Chondrocyte (in vitro differentiated cells): ENCODE measurements at regions not wholly inside any gene's neighbourhood (a gene's known extent, or its start where the extent isn't known, plus 50 kb on each side); places are given as distances from the start of the nearest gene placed in this dataset.
"Not testable (repeated sequence)": the region's sequence is repeated elsewhere in the genome, so short reads cannot be mapped to it uniquely, and the experiment has no call there.

Source experiments
- DNase-seq: peaks from one replicate; pipeline ENCODE4 v3.0.0; 2021; ENCODE audit warnings: mixed read lengths, low spot score
- H3K27ac Mint-ChIP-seq: one replicate; pipeline ENCODE4 v1.8.0; 2021; ENCODE audit warnings: mild to moderate bottlenecking, moderate library complexity, mixed read lengths; ENCODE audit not compliant: unreplicated experiment
- H3K27me3 Mint-ChIP-seq: 2 replicates; pipeline ENCODE4 v1.8.0; 2021; ENCODE audit warnings: low read depth, mixed read lengths
- H3K36me3 Mint-ChIP-seq: 2 replicates; pipeline ENCODE4 v1.8.0; 2021; ENCODE audit warnings: low read depth, mixed read lengths
- H3K4me1 Mint-ChIP-seq: 2 replicates; pipeline ENCODE4 v1.8.0; 2021; ENCODE audit warnings: low read depth, mild to moderate bottlenecking, mixed read lengths
- H3K4me3 Mint-ChIP-seq: one replicate; pipeline ENCODE4 v1.8.0; 2021; ENCODE audit warnings: mild to moderate bottlenecking, moderate library complexity, mixed read lengths; ENCODE audit not compliant: unreplicated experiment
- H3K9me3 Mint-ChIP-seq: 2 replicates; pipeline ENCODE4 v1.8.0; 2021; ENCODE audit warnings: low read depth, mixed read lengths
- TF ChIP-seq, protein P1 (sequence below): fragments of 200-600 bp; sonication (generic); IDR thresholded peaks from 2 replicates; pipeline ENCODE4 v1.5.0; 2021; ENCODE audit warnings: antibody characterized with exemption, mild to moderate bottlenecking, moderate library complexity

DNA sequence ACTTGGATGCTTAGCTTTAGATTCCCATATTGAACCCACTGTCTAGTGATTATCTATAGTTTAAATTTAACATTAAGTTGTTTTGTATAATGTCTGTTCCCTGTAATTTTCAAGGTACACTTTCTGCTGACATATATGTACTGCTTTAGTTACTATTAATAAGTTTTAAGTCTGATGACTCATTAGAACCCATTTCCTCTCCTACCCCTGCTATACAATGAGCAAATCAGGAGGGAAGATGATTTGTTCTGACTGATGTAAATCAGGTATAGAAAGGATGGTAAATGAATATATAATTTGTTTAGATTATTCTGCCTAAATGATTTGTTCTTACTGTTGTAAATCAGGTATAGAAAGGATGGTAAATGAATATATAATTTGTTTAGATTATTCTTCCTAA is 691.8 kb downstream of the NXPH1 start:
- Mint-ChIP-seq H3K27ac (no peak overlapping the region), H3K4me3 (no peak overlapping the region), H3K4me1 (no peaks in the 10 kb centered on the region), H3K27me3 (no peaks in the 10 kb centered on the region), H3K36me3 (no peaks in the 10 kb centered on the region), H3K9me3 (peaks cover under 1% of the 10 kb centered on the region)
- TF ChIP-seq, protein P1, sequence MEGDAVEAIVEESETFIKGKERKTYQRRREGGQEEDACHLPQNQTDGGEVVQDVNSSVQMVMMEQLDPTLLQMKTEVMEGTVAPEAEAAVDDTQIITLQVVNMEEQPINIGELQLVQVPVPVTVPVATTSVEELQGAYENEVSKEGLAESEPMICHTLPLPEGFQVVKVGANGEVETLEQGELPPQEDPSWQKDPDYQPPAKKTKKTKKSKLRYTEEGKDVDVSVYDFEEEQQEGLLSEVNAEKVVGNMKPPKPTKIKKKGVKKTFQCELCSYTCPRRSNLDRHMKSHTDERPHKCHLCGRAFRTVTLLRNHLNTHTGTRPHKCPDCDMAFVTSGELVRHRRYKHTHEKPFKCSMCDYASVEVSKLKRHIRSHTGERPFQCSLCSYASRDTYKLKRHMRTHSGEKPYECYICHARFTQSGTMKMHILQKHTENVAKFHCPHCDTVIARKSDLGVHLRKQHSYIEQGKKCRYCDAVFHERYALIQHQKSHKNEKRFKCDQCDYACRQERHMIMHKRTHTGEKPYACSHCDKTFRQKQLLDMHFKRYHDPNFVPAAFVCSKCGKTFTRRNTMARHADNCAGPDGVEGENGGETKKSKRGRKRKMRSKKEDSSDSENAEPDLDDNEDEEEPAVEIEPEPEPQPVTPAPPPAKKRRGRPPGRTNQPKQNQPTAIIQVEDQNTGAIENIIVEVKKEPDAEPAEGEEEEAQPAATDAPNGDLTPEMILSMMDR: no peak
- DNase-seq: no peak

DNA sequence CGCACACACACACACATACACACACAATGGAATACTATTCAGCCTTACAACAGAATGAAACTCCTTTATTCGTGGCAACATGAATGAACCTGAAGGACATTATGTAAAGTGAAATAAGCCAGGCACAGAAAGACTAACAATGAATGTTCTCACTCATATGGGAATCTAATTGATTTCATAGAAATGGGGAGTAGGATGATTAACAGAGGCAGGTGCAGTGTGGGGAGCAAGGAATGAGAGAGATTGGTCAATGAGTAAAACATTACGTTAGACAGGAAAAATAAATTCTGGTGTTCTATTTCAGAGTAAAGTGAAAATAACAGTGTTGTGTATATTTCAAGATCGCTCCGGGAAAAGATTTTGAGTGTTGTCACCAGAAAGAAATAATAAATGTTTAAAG is 694.5 kb downstream of the NXPH1 start:
- no peaks in the 10 kb centered on the region for H3K27me3 Mint-ChIP-seq
- H3K9me3 Mint-ChIP-seq: peaks cover 6% of the 10 kb centered on the region
- H3K4me3 Mint-ChIP-seq: no peak overlapping the region
- H3K4me1 Mint-ChIP-seq: no peaks in the 10 kb centered on the region
- TF ChIP-seq, protein P1: no peak
- H3K36me3 Mint-ChIP-seq: no peaks in the 10 kb centered on the region
- H3K27ac Mint-ChIP-seq: no peak overlapping the region
- no peak for DNase-seq

DNA sequence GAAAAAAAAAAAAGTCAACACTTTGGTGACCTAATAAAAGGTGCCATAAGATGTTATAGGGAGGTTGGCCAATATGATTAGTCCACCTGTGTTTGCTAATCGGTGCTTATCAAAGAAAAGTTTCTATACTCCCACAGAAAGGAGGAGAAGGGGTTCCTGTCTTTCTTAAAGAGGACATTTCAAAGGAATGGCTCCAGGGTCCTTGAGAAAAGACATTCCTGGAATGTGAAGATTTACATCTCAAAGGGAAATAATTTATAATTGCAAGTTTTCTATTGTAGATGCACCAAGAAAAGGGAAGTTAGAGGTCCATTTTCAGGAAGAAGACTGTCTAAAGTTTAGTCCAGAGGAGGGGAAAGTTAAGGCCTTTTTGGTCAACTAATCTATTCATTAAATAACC is 715.3 kb downstream of the NXPH1 start:
- Mint-ChIP-seq H3K4me3 (no peak overlapping the region), H3K27me3 (peaks cover 3% of the 10 kb centered on the region), H3K27ac (no peak overlapping the region), H3K9me3 (peaks cover 8% of the 10 kb centered on the region), H3K36me3 (no peaks in the 10 kb centered on the region), H3K4me1 (no peaks in the 10 kb centered on the region)
- TF ChIP-seq, protein P1: no peak
- no peak for DNase-seq

DNA sequence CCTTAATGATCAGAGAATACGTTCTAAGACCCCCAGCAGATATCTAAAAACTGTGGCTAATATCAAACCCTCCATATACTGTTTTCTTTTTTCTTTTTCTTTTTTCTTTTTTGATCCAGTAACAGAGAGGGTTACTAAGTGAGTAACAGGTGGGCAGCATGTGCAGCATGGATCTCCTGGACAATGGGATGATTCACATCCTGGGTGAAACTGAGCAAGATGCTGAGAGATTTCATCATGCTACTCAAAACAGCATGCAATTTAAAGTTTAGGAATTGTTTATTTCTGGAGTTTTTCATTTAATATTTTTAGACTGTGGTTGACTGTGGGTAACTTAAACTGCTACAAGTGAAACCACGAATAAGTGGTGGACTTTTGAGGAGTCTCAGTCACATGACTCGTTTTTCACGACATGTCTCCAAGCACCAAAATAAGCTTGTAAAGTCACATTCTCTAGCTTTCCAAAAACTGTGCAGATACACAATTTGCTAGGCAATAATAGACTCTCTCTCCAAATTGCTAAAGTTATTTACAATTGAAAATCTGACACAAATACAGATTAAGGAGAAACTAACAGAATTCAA is 716.2 kb downstream of the NXPH1 start:
- H3K27ac Mint-ChIP-seq: no peak overlapping the region
- no peak for DNase-seq
- H3K27me3 Mint-ChIP-seq: peaks cover 3% of the 10 kb centered on the region

DNA sequence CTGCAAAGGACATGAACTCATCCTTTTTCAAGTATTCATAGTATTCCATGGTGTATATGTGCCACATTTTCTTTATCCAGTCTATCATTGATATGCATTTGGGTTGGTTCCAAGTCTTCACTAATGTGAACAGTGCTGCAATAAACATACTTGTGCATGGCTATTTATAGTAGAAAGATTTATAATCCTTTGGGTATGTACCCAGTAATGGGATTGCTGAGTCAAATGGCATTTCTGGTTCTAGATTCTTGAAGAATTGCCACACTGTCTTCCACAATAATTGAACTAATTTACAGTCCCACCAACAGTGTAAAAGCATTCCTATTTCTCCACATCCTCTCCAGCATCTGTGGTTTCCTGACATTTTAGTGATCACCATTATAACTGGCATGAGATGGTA is 730.3 kb downstream of the NXPH1 start:
- not testable (repeated sequence) for DNase-seq, H3K27ac Mint-ChIP-seq, H3K36me3 Mint-ChIP-seq, H3K4me3 Mint-ChIP-seq, H3K27me3 Mint-ChIP-seq, H3K4me1 Mint-ChIP-seq
- H3K9me3 Mint-ChIP-seq: peaks cover 26% of the 10 kb centered on the region

More for the DNA sequence above, 716.2 kb downstream of the NXPH1 start:
- no peaks in the 10 kb centered on the region for H3K36me3 Mint-ChIP-seq
- no peaks in the 10 kb centered on the region for H3K4me1 Mint-ChIP-seq
- H3K9me3 Mint-ChIP-seq: peaks cover 8% of the 10 kb centered on the region
- TF ChIP-seq, protein P1: no peak
- H3K4me3 Mint-ChIP-seq: no peak overlapping the region

DNA sequence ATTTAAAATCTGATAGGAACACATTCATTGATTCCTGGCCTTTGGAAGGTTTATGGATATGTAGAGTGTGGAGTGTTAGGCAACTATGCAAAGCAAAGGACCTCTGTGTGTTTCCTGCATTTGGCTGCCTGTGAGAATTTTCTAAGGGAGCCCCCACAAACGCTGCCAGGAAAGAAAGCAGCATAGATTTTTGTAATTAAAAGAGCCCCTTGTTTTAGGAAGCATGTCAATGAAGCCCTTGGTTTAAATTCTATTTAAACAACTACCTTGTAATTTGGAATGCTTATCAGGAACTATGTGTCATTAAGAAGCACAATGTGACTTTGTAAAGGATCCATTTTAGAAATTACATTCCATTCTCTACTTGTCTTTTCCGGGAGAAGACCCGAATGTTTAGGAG is 742.5 kb downstream of the NXPH1 start:
- Mint-ChIP-seq H3K27ac (no peak overlapping the region), H3K4me1 (peaks cover 3% of the 10 kb centered on the region), H3K9me3 (peaks cover 2% of the 10 kb centered on the region), H3K27me3 (no peaks in the 10 kb centered on the region), H3K4me3 (no peak overlapping the region), H3K36me3 (no peaks in the 10 kb centered on the region)
- TF ChIP-seq, protein P1: no peak
- no peak for DNase-seq
